GM23338 (cell line): ENCODE measurements at regions not wholly inside any gene's neighbourhood (a gene's known extent, or its start where the extent isn't known, plus 50 kb on each side); places are given as distances from the start of the nearest gene placed in this dataset.

ENCODE experiments used
- ATAC-seq: fragments of 200-7000 bp; cut with Tn5 transposase; 3 replicates; pipeline ENCODE4 v1.9.1; 2020
- DNase-seq: peaks from one replicate; pipeline ENCODE4 v3.0.0-alpha.2; 2015; ENCODE audit warnings: low spot score
- H2AFZ ChIP-seq: fragments of 200-600 bp; sonication (generic); 2 replicates; pipeline ENCODE4 v1.8.0; 2016; ENCODE audit warnings: antibody characterized with exemption, mild to moderate bottlenecking, moderate library complexity
- H3F3A ChIP-seq: fragments of 200-600 bp; sonication (generic); replicated peaks from 2 replicates; pipeline ENCODE4 v1.8.0; 2017; ENCODE audit warnings: antibody characterized with exemption, mixed run types, low read depth
- H3K27ac ChIP-seq: fragments of 200-600 bp; sonication (generic); 2 replicates; pipeline ENCODE4 v1.6.1; 2016; ENCODE audit warnings: low read depth
- H3K27me3 ChIP-seq: fragments of 200-600 bp; sonication (generic); 2 replicates; pipeline ENCODE4 v1.8.0; 2016; ENCODE audit warnings: mild to moderate bottlenecking, mixed run types, moderate library complexity; ENCODE audit not compliant: insufficient read depth
- H3K36me3 ChIP-seq: fragments of 200-600 bp; sonication (generic); 2 replicates; pipeline ENCODE4 v1.8.0; 2016; ENCODE audit warnings: mild to moderate bottlenecking; ENCODE audit not compliant: insufficient read depth
- H3K4me1 ChIP-seq: fragments of 200-600 bp; sonication (generic); 2 replicates; pipeline ENCODE4 v1.8.0; 2016; ENCODE audit warnings: mild to moderate bottlenecking, moderate library complexity; ENCODE audit not compliant: insufficient read depth
- H3K4me2 ChIP-seq: fragments of 200-600 bp; sonication (generic); 2 replicates; pipeline ENCODE4 v1.7.1; 2017; ENCODE audit warnings: mixed run types
- H3K4me3 ChIP-seq: fragments of 200-600 bp; sonication (generic); 2 replicates; pipeline ENCODE4 v1.6.1; 2016; ENCODE audit warnings: mixed run types
- H3K79me2 ChIP-seq: fragments of 200-600 bp; sonication (generic); replicated peaks from 2 replicates; pipeline ENCODE4 v1.8.0; 2017; ENCODE audit warnings: mild to moderate bottlenecking; ENCODE audit not compliant: insufficient read depth
- H3K9me2 ChIP-seq: fragments of 200-600 bp; sonication (generic); 2 replicates; pipeline ENCODE4 v1.8.0; 2017; ENCODE audit not compliant: insufficient read depth
- H4K20me1 ChIP-seq: fragments of 200-600 bp; sonication (generic); replicated peaks from 2 replicates; pipeline ENCODE4 v1.8.0; 2017; ENCODE audit warnings: mild to moderate bottlenecking; ENCODE audit not compliant: insufficient read depth
- H3K27ac Mint-ChIP-seq: 2 replicates; pipeline ENCODE4 v1.8.0; 2020; ENCODE audit warnings: inconsistent platforms, mild to moderate bottlenecking, moderate library complexity, mixed read lengths
- H3K27me3 Mint-ChIP-seq: 3 replicates; pipeline ENCODE4 v1.8.0; 2022; ENCODE audit warnings: low read depth, mild to moderate bottlenecking, moderate library complexity, mixed read lengths, inconsistent platforms; ENCODE audit not compliant: insufficient read depth, poor library complexity
- H3K36me3 Mint-ChIP-seq: 3 replicates; pipeline ENCODE4 v1.8.0; 2021; ENCODE audit warnings: low read depth, mild to moderate bottlenecking, inconsistent platforms, moderate library complexity, mixed read lengths
- H3K4me1 Mint-ChIP-seq: 3 replicates; pipeline ENCODE4 v1.8.0; 2020; ENCODE audit warnings: mild to moderate bottlenecking, inconsistent platforms, mixed read lengths
- H3K4me3 Mint-ChIP-seq: 3 replicates; pipeline ENCODE4 v1.8.0; 2021; ENCODE audit warnings: moderate library complexity, mild to moderate bottlenecking, inconsistent platforms, mixed read lengths
- H3K9me3 Mint-ChIP-seq: 3 replicates; pipeline ENCODE4 v1.8.0; 2020; ENCODE audit warnings: moderate library complexity, mild to moderate bottlenecking, inconsistent platforms, mixed read lengths
- CREB1 ChIP-seq: fragments of 250-450 bp; sonication (Bioruptor Pico); IDR thresholded peaks from 2 replicates; pipeline ENCODE4 v1.5.0; 2020; ENCODE audit warnings: low read depth, mild to moderate bottlenecking, moderate library complexity
- EZH2phosphoT487 ChIP-seq: fragments of 200-600 bp; sonication (generic); IDR thresholded peaks from one replicate; pipeline ENCODE4 v1.8.1; 2018; ENCODE audit warnings: antibody characterized with exemption; ENCODE audit not compliant: unreplicated experiment
- JUNB ChIP-seq: IDR thresholded peaks from one replicate; pipeline ENCODE4 v1.6.1; 2016; ENCODE audit warnings: antibody characterized with exemption; ENCODE audit not compliant: unreplicated experiment
- NANOG ChIP-seq: IDR thresholded peaks from 2 replicates; pipeline ENCODE4 v1.6.1; 2016; ENCODE audit warnings: antibody characterized with exemption, borderline replicate concordance
- POLR2AphosphoS5 ChIP-seq: IDR thresholded peaks from 2 replicates; pipeline ENCODE4 v1.6.1; 2016; ENCODE audit warnings: antibody characterized with exemption, low read depth
- STAT1 ChIP-seq: IDR thresholded peaks from one replicate; pipeline ENCODE4 v1.6.1; 2016; ENCODE audit warnings: antibody characterized with exemption; ENCODE audit not compliant: unreplicated experiment
- ZNF114 ChIP-seq: fragments of 250-450 bp; sonication (Bioruptor Pico); IDR thresholded peaks from 2 replicates; pipeline ENCODE4 v1.5.0; 2020; ENCODE audit warnings: mild to moderate bottlenecking, moderate library complexity
- ZNF331 ChIP-seq: fragments of 250-450 bp; sonication (Bioruptor Pico); IDR thresholded peaks from 2 replicates; pipeline ENCODE4 v1.5.0; 2020; ENCODE audit warnings: low read depth, mild to moderate bottlenecking, moderate library complexity
- TF ChIP-seq, protein P1 (sequence below): fragments of 250-450 bp; sonication (Bioruptor Pico); IDR thresholded peaks from 2 replicates; pipeline ENCODE4 v1.5.0; 2020; ENCODE audit warnings: mild to moderate bottlenecking, moderate library complexity
- TF ChIP-seq, protein P2 (sequence below): IDR thresholded peaks from one replicate; pipeline ENCODE4 v1.6.1; 2018; ENCODE audit warnings: antibody characterized with exemption; ENCODE audit not compliant: unreplicated experiment

DNA sequence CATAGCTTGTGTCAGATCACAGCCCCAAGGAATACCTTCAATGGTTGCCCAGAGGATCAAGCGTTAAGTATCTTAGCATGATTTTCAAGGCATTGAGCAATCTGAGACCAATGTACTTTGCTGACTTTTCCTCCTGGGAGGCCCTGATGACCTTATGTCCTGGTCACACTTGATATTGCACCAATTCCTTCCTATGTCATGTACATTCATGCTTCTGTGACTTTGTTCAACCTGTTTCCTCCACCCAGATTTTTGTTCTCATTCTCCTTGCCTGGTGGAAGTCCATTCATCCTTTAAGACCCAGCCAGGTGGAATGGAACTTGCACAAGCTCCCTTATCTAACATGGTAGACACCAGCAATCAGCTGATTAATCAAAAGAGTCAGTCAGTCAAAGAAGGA, 160.8 kb downstream of the PFKFB3 start (continued):
- TF ChIP-seq, protein P1, sequence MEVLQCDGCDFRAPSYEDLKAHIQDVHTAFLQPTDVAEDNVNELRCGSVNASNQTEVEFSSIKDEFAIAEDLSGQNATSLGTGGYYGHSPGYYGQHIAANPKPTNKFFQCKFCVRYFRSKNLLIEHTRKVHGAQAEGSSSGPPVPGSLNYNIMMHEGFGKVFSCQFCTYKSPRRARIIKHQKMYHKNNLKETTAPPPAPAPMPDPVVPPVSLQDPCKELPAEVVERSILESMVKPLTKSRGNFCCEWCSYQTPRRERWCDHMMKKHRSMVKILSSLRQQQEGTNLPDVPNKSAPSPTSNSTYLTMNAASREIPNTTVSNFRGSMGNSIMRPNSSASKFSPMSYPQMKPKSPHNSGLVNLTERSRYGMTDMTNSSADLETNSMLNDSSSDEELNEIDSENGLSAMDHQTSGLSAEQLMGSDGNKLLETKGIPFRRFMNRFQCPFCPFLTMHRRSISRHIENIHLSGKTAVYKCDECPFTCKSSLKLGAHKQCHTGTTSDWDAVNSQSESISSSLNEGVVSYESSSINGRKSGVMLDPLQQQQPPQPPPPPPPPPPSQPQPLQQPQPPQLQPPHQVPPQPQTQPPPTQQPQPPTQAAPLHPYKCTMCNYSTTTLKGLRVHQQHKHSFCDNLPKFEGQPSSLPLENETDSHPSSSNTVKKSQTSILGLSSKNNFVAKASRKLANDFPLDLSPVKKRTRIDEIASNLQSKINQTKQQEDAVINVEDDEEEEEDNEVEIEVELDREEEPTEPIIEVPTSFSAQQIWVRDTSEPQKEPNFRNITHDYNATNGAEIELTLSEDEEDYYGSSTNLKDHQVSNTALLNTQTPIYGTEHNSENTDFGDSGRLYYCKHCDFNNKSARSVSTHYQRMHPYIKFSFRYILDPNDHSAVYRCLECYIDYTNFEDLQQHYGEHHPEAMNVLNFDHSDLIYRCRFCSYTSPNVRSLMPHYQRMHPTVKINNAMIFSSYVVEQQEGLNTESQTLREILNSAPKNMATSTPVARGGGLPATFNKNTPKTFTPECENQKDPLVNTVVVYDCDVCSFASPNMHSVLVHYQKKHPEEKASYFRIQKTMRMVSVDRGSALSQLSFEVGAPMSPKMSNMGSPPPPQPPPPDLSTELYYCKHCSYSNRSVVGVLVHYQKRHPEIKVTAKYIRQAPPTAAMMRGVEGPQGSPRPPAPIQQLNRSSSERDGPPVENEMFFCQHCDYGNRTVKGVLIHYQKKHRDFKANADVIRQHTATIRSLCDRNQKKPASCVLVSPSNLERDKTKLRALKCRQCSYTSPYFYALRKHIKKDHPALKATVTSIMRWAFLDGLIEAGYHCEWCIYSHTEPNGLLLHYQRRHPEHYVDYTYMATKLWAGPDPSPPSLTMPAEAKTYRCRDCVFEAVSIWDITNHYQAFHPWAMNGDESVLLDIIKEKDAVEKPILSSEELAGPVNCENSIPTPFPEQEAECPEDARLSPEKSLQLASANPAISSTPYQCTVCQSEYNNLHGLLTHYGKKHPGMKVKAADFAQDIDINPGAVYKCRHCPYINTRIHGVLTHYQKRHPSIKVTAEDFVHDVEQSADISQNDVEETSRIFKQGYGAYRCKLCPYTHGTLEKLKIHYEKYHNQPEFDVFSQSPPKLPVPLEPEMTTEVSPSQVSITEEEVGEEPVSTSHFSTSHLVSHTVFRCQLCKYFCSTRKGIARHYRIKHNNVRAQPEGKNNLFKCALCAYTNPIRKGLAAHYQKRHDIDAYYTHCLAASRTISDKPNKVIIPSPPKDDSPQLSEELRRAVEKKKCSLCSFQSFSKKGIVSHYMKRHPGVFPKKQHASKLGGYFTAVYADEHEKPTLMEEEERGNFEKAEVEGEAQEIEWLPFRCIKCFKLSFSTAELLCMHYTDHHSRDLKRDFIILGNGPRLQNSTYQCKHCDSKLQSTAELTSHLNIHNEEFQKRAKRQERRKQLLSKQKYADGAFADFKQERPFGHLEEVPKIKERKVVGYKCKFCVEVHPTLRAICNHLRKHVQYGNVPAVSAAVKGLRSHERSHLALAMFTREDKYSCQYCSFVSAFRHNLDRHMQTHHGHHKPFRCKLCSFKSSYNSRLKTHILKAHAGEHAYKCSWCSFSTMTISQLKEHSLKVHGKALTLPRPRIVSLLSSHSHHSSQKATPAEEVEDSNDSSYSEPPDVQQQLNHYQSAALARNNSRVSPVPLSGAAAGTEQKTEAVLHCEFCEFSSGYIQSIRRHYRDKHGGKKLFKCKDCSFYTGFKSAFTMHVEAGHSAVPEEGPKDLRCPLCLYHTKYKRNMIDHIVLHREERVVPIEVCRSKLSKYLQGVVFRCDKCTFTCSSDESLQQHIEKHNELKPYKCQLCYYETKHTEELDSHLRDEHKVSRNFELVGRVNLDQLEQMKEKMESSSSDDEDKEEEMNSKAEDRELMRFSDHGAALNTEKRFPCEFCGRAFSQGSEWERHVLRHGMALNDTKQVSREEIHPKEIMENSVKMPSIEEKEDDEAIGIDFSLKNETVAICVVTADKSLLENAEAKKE = no peak
- TF ChIP-seq ZNF331 (CRISPR knock-in tag) = no peak
- no peak for TF ChIP-seq POLR2AphosphoS5
- TF ChIP-seq STAT1 = no peak
- TF ChIP-seq ZNF114 (CRISPR knock-in tag) = no peak
- no peak for TF ChIP-seq EZH2phosphoT487
- TF ChIP-seq JUNB = no peak

DNA sequence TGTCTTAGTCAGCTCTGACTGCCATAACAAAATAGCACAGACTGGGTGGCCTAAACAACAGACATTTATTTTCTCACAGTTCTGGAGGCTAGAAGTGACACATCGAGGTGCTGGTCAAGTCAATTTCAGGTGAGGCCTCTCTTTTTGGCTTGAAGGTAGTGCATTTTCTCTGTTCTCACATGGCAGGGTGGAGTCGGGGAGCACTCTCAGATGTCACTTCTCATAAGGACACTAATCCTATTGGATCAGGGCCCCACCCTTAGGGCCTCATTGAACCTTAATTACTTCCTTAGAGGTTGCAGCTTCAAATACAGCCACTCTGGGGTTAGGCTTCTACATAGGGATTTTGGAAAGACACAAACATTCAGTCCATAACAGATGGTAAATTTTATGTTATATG, 161.6 kb downstream of the PFKFB3 start:
- no peak overlapping the region for H3K27ac Mint-ChIP-seq
- peaks cover 2% of the 10 kb centered on the region for H3K27me3 Mint-ChIP-seq
- ATAC-seq = no peak
- Histone ChIP-seq H3K4me2 (no peak overlapping the region), H2AFZ (no peak overlapping the region), H3K27ac (no peak overlapping the region), H3K4me3 (no peak overlapping the region), H3K4me1 (peaks cover 35% of the 10 kb centered on the region), H3K79me2 (no peaks in the 10 kb centered on the region), H3K9me2 (no peaks in the 10 kb centered on the region), H4K20me1 (no peaks in the 10 kb centered on the region), H3F3A (no peaks in the 10 kb centered on the region), H3K27me3 (no peaks in the 10 kb centered on the region), H3K36me3 (no peaks in the 10 kb centered on the region)
- DNase-seq = no peak
- 0 out of 3 replicates have a peak, but pooled peaks cover 3% of the 10 kb centered on the region for H3K9me3 Mint-ChIP-seq
- H3K4me3 Mint-ChIP-seq = no peak overlapping the region
- H3K36me3 Mint-ChIP-seq = no peaks in the 10 kb centered on the region; the same call in 2 of the 3 replicates
- peaks cover 26% of the 10 kb centered on the region for H3K4me1 Mint-ChIP-seq
- TF ChIP-seq NANOG (no peak), EZH2phosphoT487 (no peak), STAT1 (no peak), ZNF331 (CRISPR knock-in tag) (no peak), CREB1 (CRISPR knock-in tag) (no peak)
- TF ChIP-seq, protein P2, sequence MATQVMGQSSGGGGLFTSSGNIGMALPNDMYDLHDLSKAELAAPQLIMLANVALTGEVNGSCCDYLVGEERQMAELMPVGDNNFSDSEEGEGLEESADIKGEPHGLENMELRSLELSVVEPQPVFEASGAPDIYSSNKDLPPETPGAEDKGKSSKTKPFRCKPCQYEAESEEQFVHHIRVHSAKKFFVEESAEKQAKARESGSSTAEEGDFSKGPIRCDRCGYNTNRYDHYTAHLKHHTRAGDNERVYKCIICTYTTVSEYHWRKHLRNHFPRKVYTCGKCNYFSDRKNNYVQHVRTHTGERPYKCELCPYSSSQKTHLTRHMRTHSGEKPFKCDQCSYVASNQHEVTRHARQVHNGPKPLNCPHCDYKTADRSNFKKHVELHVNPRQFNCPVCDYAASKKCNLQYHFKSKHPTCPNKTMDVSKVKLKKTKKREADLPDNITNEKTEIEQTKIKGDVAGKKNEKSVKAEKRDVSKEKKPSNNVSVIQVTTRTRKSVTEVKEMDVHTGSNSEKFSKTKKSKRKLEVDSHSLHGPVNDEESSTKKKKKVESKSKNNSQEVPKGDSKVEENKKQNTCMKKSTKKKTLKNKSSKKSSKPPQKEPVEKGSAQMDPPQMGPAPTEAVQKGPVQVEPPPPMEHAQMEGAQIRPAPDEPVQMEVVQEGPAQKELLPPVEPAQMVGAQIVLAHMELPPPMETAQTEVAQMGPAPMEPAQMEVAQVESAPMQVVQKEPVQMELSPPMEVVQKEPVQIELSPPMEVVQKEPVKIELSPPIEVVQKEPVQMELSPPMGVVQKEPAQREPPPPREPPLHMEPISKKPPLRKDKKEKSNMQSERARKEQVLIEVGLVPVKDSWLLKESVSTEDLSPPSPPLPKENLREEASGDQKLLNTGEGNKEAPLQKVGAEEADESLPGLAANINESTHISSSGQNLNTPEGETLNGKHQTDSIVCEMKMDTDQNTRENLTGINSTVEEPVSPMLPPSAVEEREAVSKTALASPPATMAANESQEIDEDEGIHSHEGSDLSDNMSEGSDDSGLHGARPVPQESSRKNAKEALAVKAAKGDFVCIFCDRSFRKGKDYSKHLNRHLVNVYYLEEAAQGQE = no peak
